ENCODE measurements at regions not wholly inside any gene's neighbourhood (a gene's known extent, or its start where the extent isn't known, plus 50 kb on each side); places are given as distances from the start of the nearest gene placed in this dataset.

DNA sequence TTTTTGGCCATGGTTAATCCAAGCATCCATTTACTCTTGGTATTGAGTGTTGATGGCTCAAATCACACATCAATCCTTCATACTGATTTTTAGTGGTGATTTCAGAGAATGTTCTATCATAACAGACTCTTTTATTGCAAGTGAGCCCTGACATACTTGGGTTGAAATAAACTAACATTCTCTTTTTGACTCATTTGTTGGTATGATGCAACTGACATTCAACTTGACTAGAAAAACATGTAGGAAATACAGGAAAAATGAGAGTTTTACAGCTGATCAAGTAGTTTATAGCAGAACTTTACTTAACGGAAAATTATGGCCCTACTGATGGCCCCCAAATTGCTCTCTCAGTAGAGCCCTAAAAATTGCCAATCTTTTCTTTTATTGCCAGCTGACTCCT, 173.9 kb upstream of the CD96 start:
- TF ChIP-seq, protein P1, sequence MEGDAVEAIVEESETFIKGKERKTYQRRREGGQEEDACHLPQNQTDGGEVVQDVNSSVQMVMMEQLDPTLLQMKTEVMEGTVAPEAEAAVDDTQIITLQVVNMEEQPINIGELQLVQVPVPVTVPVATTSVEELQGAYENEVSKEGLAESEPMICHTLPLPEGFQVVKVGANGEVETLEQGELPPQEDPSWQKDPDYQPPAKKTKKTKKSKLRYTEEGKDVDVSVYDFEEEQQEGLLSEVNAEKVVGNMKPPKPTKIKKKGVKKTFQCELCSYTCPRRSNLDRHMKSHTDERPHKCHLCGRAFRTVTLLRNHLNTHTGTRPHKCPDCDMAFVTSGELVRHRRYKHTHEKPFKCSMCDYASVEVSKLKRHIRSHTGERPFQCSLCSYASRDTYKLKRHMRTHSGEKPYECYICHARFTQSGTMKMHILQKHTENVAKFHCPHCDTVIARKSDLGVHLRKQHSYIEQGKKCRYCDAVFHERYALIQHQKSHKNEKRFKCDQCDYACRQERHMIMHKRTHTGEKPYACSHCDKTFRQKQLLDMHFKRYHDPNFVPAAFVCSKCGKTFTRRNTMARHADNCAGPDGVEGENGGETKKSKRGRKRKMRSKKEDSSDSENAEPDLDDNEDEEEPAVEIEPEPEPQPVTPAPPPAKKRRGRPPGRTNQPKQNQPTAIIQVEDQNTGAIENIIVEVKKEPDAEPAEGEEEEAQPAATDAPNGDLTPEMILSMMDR (IDR thresholded peaks at IDR 0.05), result no peak
- TF ChIP-seq TCF7L2 (IDR thresholded peaks at IDR 0.05; ENCODE audit: low read depth, low read length) (no peak), POLR2AphosphoS5 (IDR thresholded peaks at IDR 0.05; ENCODE audit: low read depth, low read length) (no peak), SIN3A (IDR thresholded peaks at IDR 0.05; ENCODE audit: borderline replicate concordance, insufficient read depth, low read depth, low read length) (no peak)
- TF ChIP-seq, protein P2, sequence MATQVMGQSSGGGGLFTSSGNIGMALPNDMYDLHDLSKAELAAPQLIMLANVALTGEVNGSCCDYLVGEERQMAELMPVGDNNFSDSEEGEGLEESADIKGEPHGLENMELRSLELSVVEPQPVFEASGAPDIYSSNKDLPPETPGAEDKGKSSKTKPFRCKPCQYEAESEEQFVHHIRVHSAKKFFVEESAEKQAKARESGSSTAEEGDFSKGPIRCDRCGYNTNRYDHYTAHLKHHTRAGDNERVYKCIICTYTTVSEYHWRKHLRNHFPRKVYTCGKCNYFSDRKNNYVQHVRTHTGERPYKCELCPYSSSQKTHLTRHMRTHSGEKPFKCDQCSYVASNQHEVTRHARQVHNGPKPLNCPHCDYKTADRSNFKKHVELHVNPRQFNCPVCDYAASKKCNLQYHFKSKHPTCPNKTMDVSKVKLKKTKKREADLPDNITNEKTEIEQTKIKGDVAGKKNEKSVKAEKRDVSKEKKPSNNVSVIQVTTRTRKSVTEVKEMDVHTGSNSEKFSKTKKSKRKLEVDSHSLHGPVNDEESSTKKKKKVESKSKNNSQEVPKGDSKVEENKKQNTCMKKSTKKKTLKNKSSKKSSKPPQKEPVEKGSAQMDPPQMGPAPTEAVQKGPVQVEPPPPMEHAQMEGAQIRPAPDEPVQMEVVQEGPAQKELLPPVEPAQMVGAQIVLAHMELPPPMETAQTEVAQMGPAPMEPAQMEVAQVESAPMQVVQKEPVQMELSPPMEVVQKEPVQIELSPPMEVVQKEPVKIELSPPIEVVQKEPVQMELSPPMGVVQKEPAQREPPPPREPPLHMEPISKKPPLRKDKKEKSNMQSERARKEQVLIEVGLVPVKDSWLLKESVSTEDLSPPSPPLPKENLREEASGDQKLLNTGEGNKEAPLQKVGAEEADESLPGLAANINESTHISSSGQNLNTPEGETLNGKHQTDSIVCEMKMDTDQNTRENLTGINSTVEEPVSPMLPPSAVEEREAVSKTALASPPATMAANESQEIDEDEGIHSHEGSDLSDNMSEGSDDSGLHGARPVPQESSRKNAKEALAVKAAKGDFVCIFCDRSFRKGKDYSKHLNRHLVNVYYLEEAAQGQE (IDR thresholded peaks at IDR 0.05; ENCODE audit: insufficient read depth in 1 of 2, low read depth in 2 of 2, low read length in 1 of 2), result no peak

All from Panc1 (cell line).